Gastrocnemius medialis (tissue), 4 donors: ENCODE measurements at regions not wholly inside any gene's neighbourhood (a gene's known extent, or its start where the extent isn't known, plus 50 kb on each side); places are given as distances from the start of the nearest gene placed in this dataset.
"Not testable (repeated sequence)": the region's sequence is repeated elsewhere in the genome, so short reads cannot be mapped to it uniquely, and the experiment has no call there.

Experiments
- ATAC-seq, 2 donors: fragments of 150-250 bp; one replicate each; pipeline ENCODE4 v1.9.1; 2016
- DNase-seq, 2 donors: peaks; one replicate each; pipeline ENCODE4 v3.0.0-alpha.2; 2019
- H3K27ac ChIP-seq, 4 donors: fragments of 200-600 bp; sonication (generic); 1 replicate in 1 of 4; 2 replicates in 3 of 4; pipeline ENCODE4 v1.5.1; 2016 to 2018; ENCODE audit warnings: mild to moderate bottlenecking in 2 of 4, moderate library complexity in 1 of 4
- H3K27me3 ChIP-seq, 3 donors: fragments of 200-600 bp; sonication (generic) in 2 of 3; 1 replicate in 1 of 3; 2 replicates in 2 of 3; pipeline versions ENCODE4 v1.5.1 to v1.6.0; 2016 to 2019; ENCODE audit warnings: mild to moderate bottlenecking in 1 of 3, moderate library complexity in 1 of 3
- H3K36me3 ChIP-seq, 2 donors: fragments of 200-600 bp; sonication (generic) in 1 of 2; one replicate each; pipeline ENCODE4 v1.5.1; 2017 to 2018
- H3K4me1 ChIP-seq, 2 donors: fragments of 200-600 bp; sonication (generic) in 1 of 2; one replicate each; pipeline ENCODE4 v1.5.1; 2016 to 2017; ENCODE audit warnings: mild to moderate bottlenecking in 2 of 2
- H3K4me3 ChIP-seq, 4 donors: fragments of 200-600 bp; sonication (generic) in 3 of 4; 1 replicate in 1 of 4; 2 replicates in 3 of 4; pipeline ENCODE4 v1.5.1; 2016 to 2019; ENCODE audit warnings: mild to moderate bottlenecking in 2 of 4
- H3K9me3 ChIP-seq, 3 donors: fragments of 200-600 bp; sonication (generic) in 2 of 3; 1 replicate in 1 of 3; 2 replicates in 2 of 3; pipeline ENCODE4 v1.5.1; 2016 to 2019
- POLR2A ChIP-seq, 2 donors: fragments of 450-650 bp; IDR thresholded peaks; one replicate each; pipeline ENCODE4 v1.6.1; 2017; ENCODE audit warnings: antibody characterized with exemption in 2 of 2, mild to moderate bottlenecking in 2 of 2, moderate library complexity in 2 of 2
- in situ Hi-C, 4 donors: fragments of 200-750 bp; cut with MboI; loops; one replicate each; pipeline versions ENCODE4 v1.15.0 to v1.8.0; 2017; ENCODE audit warnings: low sequenced_read_pairs in 4 of 4
- intact Hi-C: fragments of 100-400 bp; cut with DNase I; formaldehyde crosslinking; loops from one replicate; pipeline ENCODE4 v1.15.1; 2023; ENCODE audit warnings: low total_unique reads
- TF ChIP-seq, protein P1 (sequence below), 5 experiments: fragments of 450-650 bp in 3 of 5; fragments of 200-600 bp in 2 of 5; sonication (generic) in 2 of 5; IDR thresholded peaks in 4 of 5; conservative IDR thresholded peaks in 1 of 5; 1 replicate in 4 of 5; 2 replicates in 1 of 5; pipeline ENCODE4 v1.5.1; 2016 to 2019; ENCODE audit warnings: antibody characterized with exemption in 5 of 5, mild to moderate bottlenecking in 3 of 5, moderate library complexity in 3 of 5

DNA sequence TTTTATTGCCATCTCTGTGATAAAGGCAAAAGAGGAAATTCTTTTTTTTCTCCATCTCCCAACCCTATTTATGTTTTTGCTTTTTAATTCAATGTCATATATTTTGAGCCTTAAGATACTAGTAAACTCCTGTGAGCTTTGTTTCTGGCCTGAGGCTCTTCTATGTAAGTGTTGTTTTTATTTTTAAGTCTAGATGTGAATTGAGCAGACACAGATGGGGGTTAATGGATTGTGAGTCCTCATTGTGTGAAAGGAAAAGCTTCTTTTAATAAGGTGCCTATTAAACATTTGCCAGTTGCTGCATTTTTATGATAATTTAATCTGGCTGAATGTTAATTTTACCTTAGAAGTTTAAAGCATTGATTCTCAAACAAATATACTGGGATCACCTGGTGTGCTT is 2337.9 kb upstream of the RAG2 start:
- no peak for TF ChIP-seq POLR2A (IDR thresholded peaks at IDR 0.05)
- TF ChIP-seq, protein P1, sequence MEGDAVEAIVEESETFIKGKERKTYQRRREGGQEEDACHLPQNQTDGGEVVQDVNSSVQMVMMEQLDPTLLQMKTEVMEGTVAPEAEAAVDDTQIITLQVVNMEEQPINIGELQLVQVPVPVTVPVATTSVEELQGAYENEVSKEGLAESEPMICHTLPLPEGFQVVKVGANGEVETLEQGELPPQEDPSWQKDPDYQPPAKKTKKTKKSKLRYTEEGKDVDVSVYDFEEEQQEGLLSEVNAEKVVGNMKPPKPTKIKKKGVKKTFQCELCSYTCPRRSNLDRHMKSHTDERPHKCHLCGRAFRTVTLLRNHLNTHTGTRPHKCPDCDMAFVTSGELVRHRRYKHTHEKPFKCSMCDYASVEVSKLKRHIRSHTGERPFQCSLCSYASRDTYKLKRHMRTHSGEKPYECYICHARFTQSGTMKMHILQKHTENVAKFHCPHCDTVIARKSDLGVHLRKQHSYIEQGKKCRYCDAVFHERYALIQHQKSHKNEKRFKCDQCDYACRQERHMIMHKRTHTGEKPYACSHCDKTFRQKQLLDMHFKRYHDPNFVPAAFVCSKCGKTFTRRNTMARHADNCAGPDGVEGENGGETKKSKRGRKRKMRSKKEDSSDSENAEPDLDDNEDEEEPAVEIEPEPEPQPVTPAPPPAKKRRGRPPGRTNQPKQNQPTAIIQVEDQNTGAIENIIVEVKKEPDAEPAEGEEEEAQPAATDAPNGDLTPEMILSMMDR (IDR thresholded peaks at IDR 0.05 in 4 of 5, conservative IDR thresholded peaks at IDR 0.05 in 1 of 5): no peak
- H3K27me3 ChIP-seq: no peaks in the 10 kb centered on the region
- H3K9me3 ChIP-seq: no peaks in the 10 kb centered on the region
- in situ Hi-C loops: no loop called here
- no peaks in the 10 kb centered on the region for H3K4me1 ChIP-seq
- intact Hi-C loops: no loop called here
- ATAC-seq (no peak), DNase-seq (no peak)
- H3K36me3 ChIP-seq: no peaks in the 10 kb centered on the region
- H3K27ac ChIP-seq: no peak overlapping the region
- no peak overlapping the region for H3K4me3 ChIP-seq

DNA sequence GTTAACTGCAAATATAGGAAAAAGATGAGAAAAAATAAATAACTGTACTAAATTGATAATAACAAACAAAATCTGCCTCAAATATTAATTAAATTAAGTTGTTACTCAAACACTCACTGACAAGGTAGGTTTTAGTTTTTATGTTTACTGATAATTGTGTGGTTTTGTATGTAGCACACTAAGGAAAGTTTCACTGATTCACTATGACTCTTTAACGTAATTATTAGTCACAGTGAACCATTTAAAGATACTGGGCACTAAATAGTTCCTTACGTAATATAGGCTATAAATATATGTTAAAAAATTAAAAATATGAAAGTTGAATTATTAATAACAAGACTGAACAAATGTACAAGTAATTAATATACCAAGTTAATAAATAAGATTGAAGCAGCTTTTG is 2330.0 kb upstream of the RAG2 start:
- no peaks in the 10 kb centered on the region for H3K4me1 ChIP-seq
- ATAC-seq: no peak
- H3K4me3 ChIP-seq: no peak overlapping the region
- intact Hi-C loops: no loop called here
- TF ChIP-seq, protein P1 (IDR thresholded peaks at IDR 0.05 in 4 of 5, conservative IDR thresholded peaks at IDR 0.05 in 1 of 5): no peak
- TF ChIP-seq POLR2A (IDR thresholded peaks at IDR 0.05): no peak
- DNase-seq: no peak
- no peaks in the 10 kb centered on the region for H3K36me3 ChIP-seq
- H3K27ac ChIP-seq: no peak overlapping the region
- no peaks in the 10 kb centered on the region for H3K27me3 ChIP-seq
- in situ Hi-C loops: no loop called here
- no peaks in the 10 kb centered on the region for H3K9me3 ChIP-seq

DNA sequence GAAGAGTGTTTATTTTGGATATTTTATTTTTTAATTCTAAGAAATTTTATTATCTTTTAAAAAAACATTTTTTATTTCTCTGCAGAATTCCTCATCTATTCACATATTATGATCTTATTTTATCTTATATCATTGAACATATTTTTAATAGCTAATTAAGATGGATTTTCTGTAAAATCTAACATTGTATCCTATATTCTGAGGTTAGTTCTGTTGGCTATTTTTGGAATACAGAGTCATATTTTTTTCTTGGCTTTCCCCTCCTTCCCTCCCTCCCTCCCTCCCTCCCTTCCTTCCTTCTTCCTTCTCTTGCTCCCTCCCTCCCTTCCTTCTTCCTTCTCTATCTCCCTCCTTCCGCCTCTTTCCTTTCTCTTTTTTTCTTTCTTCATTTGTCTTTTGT is 2326.6 kb upstream of the RAG2 start:
- no peak for ATAC-seq
- Histone ChIP-seq H3K9me3 (no peaks in the 10 kb centered on the region), H3K36me3 (no peaks in the 10 kb centered on the region), H3K4me1 (no peaks in the 10 kb centered on the region), H3K27me3 (no peaks in the 10 kb centered on the region), H3K27ac (no peak overlapping the region), H3K4me3 (no peak overlapping the region)
- DNase-seq: no peak
- intact Hi-C loops (no loop called here), in situ Hi-C loops (no loop called here)
- no peak for TF ChIP-seq POLR2A (IDR thresholded peaks at IDR 0.05)
- TF ChIP-seq, protein P1 (IDR thresholded peaks at IDR 0.05 in 4 of 5, conservative IDR thresholded peaks at IDR 0.05 in 1 of 5): no peak

DNA sequence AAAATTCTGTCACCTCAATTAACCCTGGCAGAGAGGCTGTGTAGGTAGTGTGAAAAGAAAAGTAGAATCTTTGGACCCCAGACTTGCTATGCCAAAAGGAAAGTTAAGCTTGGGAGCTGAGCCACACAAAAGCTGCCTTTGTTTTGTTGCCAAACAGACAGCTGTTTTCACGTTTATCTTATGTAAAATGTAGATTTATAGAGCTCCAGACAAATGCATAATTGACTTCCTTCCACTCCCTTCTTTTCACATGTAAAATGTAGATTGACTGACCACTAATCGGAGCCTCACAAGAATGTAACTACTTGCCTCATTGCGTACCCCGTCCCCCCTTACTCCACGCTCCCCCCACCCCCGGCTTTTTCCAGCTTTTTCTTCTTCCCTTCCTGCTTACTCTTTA is 2302.2 kb upstream of the RAG2 start:
- H3K4me3 ChIP-seq: no peak overlapping the region
- DNase-seq (no peak), ATAC-seq (no peak)
- no peak overlapping the region for H3K27ac ChIP-seq
- H3K36me3 ChIP-seq: no peaks in the 10 kb centered on the region
- in situ Hi-C loops (no loop called here), intact Hi-C loops (no loop called here)
- TF ChIP-seq POLR2A (IDR thresholded peaks at IDR 0.05): no peak
- TF ChIP-seq, protein P1 (IDR thresholded peaks at IDR 0.05 in 4 of 5, conservative IDR thresholded peaks at IDR 0.05 in 1 of 5): no peak
- H3K4me1 ChIP-seq: no peaks in the 10 kb centered on the region
- H3K27me3 ChIP-seq: no peaks in the 10 kb centered on the region
- no peaks in the 10 kb centered on the region for H3K9me3 ChIP-seq

DNA sequence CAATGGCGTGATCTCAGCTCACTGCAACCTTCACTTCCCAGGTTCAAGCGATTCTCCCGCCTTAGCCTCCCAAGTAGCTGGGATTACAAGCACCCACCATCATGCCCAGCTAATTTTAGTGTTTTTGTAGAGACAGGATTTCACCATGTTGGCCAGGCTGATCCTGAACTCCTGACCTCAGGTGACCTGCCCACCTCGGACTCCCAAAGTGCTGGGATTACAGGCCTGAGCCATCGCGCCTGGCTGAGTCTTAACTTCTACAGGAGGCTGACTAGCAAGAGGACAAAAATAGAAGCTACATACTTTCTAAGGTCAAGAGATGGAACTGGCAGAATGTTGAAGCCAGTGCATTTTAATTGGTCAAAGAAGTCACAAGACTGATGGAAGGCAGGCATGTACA is 2296.2 kb upstream of the RAG2 start:
- H3K27ac ChIP-seq, H3K4me3 ChIP-seq, in situ Hi-C loops, H3K4me1 ChIP-seq, H3K36me3 ChIP-seq, ATAC-seq, H3K27me3 ChIP-seq, DNase-seq, intact Hi-C loops, H3K9me3 ChIP-seq: not testable (repeated sequence)
